ENCODE measurements at regions not wholly inside any gene's neighbourhood (a gene's known extent, or its start where the extent isn't known, plus 50 kb on each side); places are given as distances from the start of the nearest gene placed in this dataset.

DNA sequence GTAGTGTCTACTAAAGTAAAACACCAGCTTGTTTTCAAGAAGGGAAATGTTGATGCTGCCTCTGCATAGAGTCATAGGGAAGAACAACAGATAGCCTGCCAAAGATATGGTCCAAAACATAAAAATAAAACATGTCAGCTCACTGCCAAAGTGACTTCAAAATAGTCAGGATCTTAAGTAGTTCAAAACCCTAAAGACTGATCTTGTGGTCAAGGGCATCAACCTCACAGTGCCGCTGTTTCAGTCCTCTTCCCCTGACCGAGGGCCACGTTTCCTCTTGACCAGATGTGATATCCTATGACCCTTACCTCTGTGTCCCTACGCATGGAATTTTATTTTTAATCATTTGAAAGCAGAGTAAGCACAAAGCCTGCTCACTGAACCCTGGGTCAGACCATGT is 104.2 kb upstream of the CNKSR3 start:
- H4K20me1 ChIP-seq (ENCODE audit: control insufficient read depth, extremely low read depth, insufficient read depth, low read length), result no peaks in the 10 kb centered on the region
- H3K79me2 ChIP-seq (ENCODE audit: control insufficient read depth, insufficient read depth, low read length), result no peaks in the 10 kb centered on the region
- no peak overlapping the region for H2AFZ ChIP-seq (ENCODE audit: control insufficient read depth, low read length)
- H3K4me3 ChIP-seq (ENCODE audit: control insufficient read depth in 2 of 3, extremely low read depth in 1 of 3, insufficient read depth in 2 of 3, low read depth in 1 of 3, low read length in 3 of 3), result no peak overlapping the region
- DNase-seq (ENCODE audit: low read depth, low spot score) (no peak), FAIRE-seq (no peak)
- TF ChIP-seq EZH2 (IDR thresholded peaks at IDR 0.05; ENCODE audit: low read length), result no peak
- TF ChIP-seq, protein P1, sequence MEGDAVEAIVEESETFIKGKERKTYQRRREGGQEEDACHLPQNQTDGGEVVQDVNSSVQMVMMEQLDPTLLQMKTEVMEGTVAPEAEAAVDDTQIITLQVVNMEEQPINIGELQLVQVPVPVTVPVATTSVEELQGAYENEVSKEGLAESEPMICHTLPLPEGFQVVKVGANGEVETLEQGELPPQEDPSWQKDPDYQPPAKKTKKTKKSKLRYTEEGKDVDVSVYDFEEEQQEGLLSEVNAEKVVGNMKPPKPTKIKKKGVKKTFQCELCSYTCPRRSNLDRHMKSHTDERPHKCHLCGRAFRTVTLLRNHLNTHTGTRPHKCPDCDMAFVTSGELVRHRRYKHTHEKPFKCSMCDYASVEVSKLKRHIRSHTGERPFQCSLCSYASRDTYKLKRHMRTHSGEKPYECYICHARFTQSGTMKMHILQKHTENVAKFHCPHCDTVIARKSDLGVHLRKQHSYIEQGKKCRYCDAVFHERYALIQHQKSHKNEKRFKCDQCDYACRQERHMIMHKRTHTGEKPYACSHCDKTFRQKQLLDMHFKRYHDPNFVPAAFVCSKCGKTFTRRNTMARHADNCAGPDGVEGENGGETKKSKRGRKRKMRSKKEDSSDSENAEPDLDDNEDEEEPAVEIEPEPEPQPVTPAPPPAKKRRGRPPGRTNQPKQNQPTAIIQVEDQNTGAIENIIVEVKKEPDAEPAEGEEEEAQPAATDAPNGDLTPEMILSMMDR (optimal IDR thresholded peaks at IDR 0.05 in 1 of 3, IDR thresholded peaks at IDR 0.05 in 1 of 3, conservative IDR thresholded peaks at IDR 0.05 in 1 of 3; ENCODE audit: extremely low read depth in 1 of 3, insufficient read depth in 2 of 3, low read length in 3 of 3), result no peak
- H3K36me3 ChIP-seq (ENCODE audit: control insufficient read depth in 2 of 2, extremely low read depth in 1 of 2, insufficient read depth in 2 of 2, low read length in 2 of 2), result no peaks in the 10 kb centered on the region
- dilution Hi-C loops (cut with MboI; ENCODE audit: extremely low pct_ligation_motif_present, low sequenced_read_pairs), result no loop called here
- no peaks in the 10 kb centered on the region for H3K9me1 ChIP-seq (ENCODE audit: control insufficient read depth, extremely low read depth, insufficient read depth, low read length)
- no peaks in the 10 kb centered on the region for H3K27me3 ChIP-seq (ENCODE audit: control insufficient read depth, extremely low read depth, insufficient read depth, low read length)
- H3K27ac ChIP-seq (ENCODE audit: control insufficient read depth, insufficient read depth, low read length), result no peak overlapping the region
- peaks cover 11% of the 10 kb centered on the region for H3K4me1 ChIP-seq (ENCODE audit: control insufficient read depth, extremely low read depth, insufficient read depth, low read length)
- H3K4me2 ChIP-seq (ENCODE audit: control insufficient read depth, extremely low read depth, insufficient read depth, low read depth, low read length), result no peak overlapping the region
- H3K9ac ChIP-seq (ENCODE audit: control insufficient read depth, extremely low read depth, insufficient read depth, low read length), result no peak overlapping the region
- H3K9me3 ChIP-seq (ENCODE audit: control insufficient read depth, low read depth, low read length), result no peaks in the 10 kb centered on the region

DNA sequence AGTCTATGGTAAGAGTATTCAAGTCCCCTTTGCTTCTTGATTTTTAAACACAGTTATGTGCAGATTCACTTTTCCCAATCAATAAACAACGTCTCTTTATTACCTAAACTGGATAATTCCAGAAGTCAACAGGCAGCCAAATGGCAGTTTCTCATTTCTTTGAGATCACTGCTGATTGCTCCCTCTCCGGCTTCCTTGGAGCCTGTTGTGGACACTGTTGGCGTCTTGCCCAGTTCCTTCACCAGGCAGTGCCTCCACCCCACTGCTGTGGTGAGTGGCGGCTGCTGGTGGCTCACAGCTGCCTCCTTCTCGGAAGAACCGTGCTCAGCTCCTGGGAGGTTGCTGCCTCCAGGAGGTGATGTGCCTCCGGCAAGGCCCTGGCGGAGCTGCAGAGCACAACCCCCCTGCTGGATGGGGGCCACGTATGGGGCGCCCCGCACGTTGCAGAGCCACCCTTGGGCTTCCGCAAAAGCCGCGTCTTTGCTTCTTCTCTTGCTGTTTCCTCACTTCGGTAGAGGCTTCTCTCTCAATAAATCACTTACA is 105.1 kb upstream of the CNKSR3 start:
- Histone ChIP-seq H3K4me3 (ENCODE audit: control insufficient read depth in 2 of 3, extremely low read depth in 1 of 3, insufficient read depth in 2 of 3, low read depth in 1 of 3, low read length in 3 of 3) (no peak overlapping the region), H2AFZ (ENCODE audit: control insufficient read depth, low read length) (no peak overlapping the region), H3K9me1 (ENCODE audit: control insufficient read depth, extremely low read depth, insufficient read depth, low read length) (no peaks in the 10 kb centered on the region), H3K36me3 (ENCODE audit: control insufficient read depth in 2 of 2, extremely low read depth in 1 of 2, insufficient read depth in 2 of 2, low read length in 2 of 2) (no peaks in the 10 kb centered on the region), H3K9me3 (ENCODE audit: control insufficient read depth, low read depth, low read length) (no peaks in the 10 kb centered on the region), H3K4me1 (ENCODE audit: control insufficient read depth, extremely low read depth, insufficient read depth, low read length) (peaks cover 11% of the 10 kb centered on the region), H3K27me3 (ENCODE audit: control insufficient read depth, extremely low read depth, insufficient read depth, low read length) (no peaks in the 10 kb centered on the region), H3K4me2 (ENCODE audit: control insufficient read depth, extremely low read depth, insufficient read depth, low read depth, low read length) (no peak overlapping the region), H3K79me2 (ENCODE audit: control insufficient read depth, insufficient read depth, low read length) (no peaks in the 10 kb centered on the region), H3K9ac (ENCODE audit: control insufficient read depth, extremely low read depth, insufficient read depth, low read length) (no peak overlapping the region), H4K20me1 (ENCODE audit: control insufficient read depth, extremely low read depth, insufficient read depth, low read length) (no peaks in the 10 kb centered on the region), H3K27ac (ENCODE audit: control insufficient read depth, insufficient read depth, low read length) (no peak overlapping the region)
- DNase-seq (ENCODE audit: low read depth, low spot score), result no peak
- TF ChIP-seq, protein P1 (optimal IDR thresholded peaks at IDR 0.05 in 1 of 3, IDR thresholded peaks at IDR 0.05 in 1 of 3, conservative IDR thresholded peaks at IDR 0.05 in 1 of 3; ENCODE audit: extremely low read depth in 1 of 3, insufficient read depth in 2 of 3, low read length in 3 of 3), result peak in 1 of 3 experiments; percentile 32
- no peak for TF ChIP-seq EZH2 (IDR thresholded peaks at IDR 0.05; ENCODE audit: low read length)
- no peak for FAIRE-seq
- dilution Hi-C loops (cut with MboI; ENCODE audit: extremely low pct_ligation_motif_present, low sequenced_read_pairs), result no loop called here
